DND-41 (cell line): ENCODE measurements at regions not wholly inside any gene's neighbourhood (a gene's known extent, or its start where the extent isn't known, plus 50 kb on each side); places are given as distances from the start of the nearest gene placed in this dataset.

Source experiments
- ATAC-seq: fragments of 200-7000 bp; cut with Tn5 transposase; 3 replicates; pipeline ENCODE4 v1.9.1; 2021; ENCODE audit warnings: low read depth; ENCODE audit not compliant: insufficient read depth
- DNase-seq: peaks from one replicate; pipeline ENCODE4 v3.0.0-alpha.2; 2020
- H2AFZ ChIP-seq: 2 replicates; pipeline ENCODE4 v1.6.0; 2012; ENCODE audit warnings: low read depth, low read length
- H3K27ac ChIP-seq: 2 replicates; pipeline ENCODE4 v1.5.1; 2012; ENCODE audit warnings: low read length, inconsistent platforms
- H3K27me3 ChIP-seq: fragments of 200-600 bp; sonication (generic); 2 replicates; pipeline ENCODE4 v1.6.0; 2012; ENCODE audit warnings: low read length, mild to moderate bottlenecking, inconsistent platforms; ENCODE audit not compliant: insufficient read depth, poor library complexity
- H3K36me3 ChIP-seq: 2 replicates; pipeline ENCODE4 v1.5.1; 2012; ENCODE audit warnings: low read length, inconsistent platforms; ENCODE audit not compliant: insufficient read depth
- H3K4me1 ChIP-seq: 2 replicates; pipeline ENCODE4 v1.5.1; 2012; ENCODE audit warnings: mild to moderate bottlenecking, low read length; ENCODE audit not compliant: insufficient read depth
- H3K4me2 ChIP-seq: 2 replicates; pipeline ENCODE4 v1.6.0; 2012; ENCODE audit warnings: mild to moderate bottlenecking, moderate library complexity, low read length, inconsistent platforms; ENCODE audit not compliant: insufficient read depth
- H3K4me3 ChIP-seq, 2 experiments: fragments of 200-600 bp in 1 of 2; shearing (Covaris generic) in 1 of 2; 2 replicates each; pipeline ENCODE4 v1.5.1; 2012 to 2016; ENCODE audit warnings: inconsistent platforms in 2 of 2, low read length in 2 of 2, mild to moderate bottlenecking in 2 of 2, low read depth in 1 of 2, moderate library complexity in 1 of 2
- H3K79me2 ChIP-seq: 2 replicates; pipeline ENCODE4 v1.6.0; 2012; ENCODE audit warnings: low read length, inconsistent platforms; ENCODE audit not compliant: insufficient read depth
- H3K9ac ChIP-seq: 2 replicates; pipeline ENCODE4 v1.6.0; 2012; ENCODE audit warnings: low read depth, mild to moderate bottlenecking, inconsistent platforms, low read length, moderate library complexity
- H3K9me3 ChIP-seq: 2 replicates; pipeline ENCODE4 v1.5.1; 2012; ENCODE audit warnings: low read length, moderate library complexity, mild to moderate bottlenecking, inconsistent platforms; ENCODE audit not compliant: insufficient read depth, severe bottlenecking
- H4K20me1 ChIP-seq: 2 replicates; pipeline ENCODE4 v1.6.0; 2012; ENCODE audit warnings: low read length; ENCODE audit not compliant: insufficient read depth
- EZH2 ChIP-seq: IDR thresholded peaks from 3 replicates; pipeline ENCODE4 v1.6.1; 2012; ENCODE audit warnings: borderline replicate concordance, low read depth, mild to moderate bottlenecking, moderate library complexity, low read length, inconsistent platforms; ENCODE audit not compliant: severe bottlenecking
- TF ChIP-seq, protein P1 (sequence below): IDR thresholded peaks from 2 replicates; pipeline ENCODE4 v1.5.1; 2012; ENCODE audit warnings: borderline replicate concordance, low read length, moderate library complexity, mild to moderate bottlenecking; ENCODE audit not compliant: poor library complexity, severe bottlenecking; ENCODE audit errors: extremely low read depth

DNA sequence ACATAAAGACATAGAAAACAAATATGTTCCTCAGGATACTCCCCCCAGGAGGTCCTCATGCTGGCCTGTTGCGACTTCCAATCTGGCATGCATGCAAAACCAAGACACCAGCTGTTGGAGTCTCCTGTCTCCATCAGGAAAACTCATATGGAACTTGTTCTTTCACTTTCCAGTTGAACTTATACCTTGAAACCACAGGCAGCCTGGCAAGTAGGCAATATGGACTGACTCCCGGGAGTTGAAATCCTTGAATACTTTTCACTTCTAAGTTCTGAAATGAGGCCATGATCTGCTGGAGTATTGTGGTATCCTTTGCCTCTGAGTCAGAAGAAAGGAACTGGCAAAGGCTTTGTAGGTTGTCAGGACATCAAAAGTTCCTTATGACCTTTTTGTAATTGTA, 444.2 kb downstream of the IDS start:
- Histone ChIP-seq H2AFZ (no peak overlapping the region), H3K4me1 (no peaks in the 10 kb centered on the region), H3K79me2 (no peaks in the 10 kb centered on the region), H3K4me2 (no peak overlapping the region), H3K36me3 (no peaks in the 10 kb centered on the region), H3K4me3 (no peak overlapping the region), H3K27me3 (no peaks in the 10 kb centered on the region), H3K9me3 (no peaks in the 10 kb centered on the region), H4K20me1 (no peaks in the 10 kb centered on the region), H3K9ac (no peak overlapping the region), H3K27ac (no peak overlapping the region)
- ATAC-seq (no peak), DNase-seq (no peak)
- TF ChIP-seq, protein P1, sequence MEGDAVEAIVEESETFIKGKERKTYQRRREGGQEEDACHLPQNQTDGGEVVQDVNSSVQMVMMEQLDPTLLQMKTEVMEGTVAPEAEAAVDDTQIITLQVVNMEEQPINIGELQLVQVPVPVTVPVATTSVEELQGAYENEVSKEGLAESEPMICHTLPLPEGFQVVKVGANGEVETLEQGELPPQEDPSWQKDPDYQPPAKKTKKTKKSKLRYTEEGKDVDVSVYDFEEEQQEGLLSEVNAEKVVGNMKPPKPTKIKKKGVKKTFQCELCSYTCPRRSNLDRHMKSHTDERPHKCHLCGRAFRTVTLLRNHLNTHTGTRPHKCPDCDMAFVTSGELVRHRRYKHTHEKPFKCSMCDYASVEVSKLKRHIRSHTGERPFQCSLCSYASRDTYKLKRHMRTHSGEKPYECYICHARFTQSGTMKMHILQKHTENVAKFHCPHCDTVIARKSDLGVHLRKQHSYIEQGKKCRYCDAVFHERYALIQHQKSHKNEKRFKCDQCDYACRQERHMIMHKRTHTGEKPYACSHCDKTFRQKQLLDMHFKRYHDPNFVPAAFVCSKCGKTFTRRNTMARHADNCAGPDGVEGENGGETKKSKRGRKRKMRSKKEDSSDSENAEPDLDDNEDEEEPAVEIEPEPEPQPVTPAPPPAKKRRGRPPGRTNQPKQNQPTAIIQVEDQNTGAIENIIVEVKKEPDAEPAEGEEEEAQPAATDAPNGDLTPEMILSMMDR: no peak
- no peak for TF ChIP-seq EZH2
